BE2C (cell line): ENCODE measurements at regions not wholly inside any gene's neighbourhood (a gene's known extent, or its start where the extent isn't known, plus 50 kb on each side); places are given as distances from the start of the nearest gene placed in this dataset.

Experiments used
- DNase-seq: peaks from one replicate; pipeline ENCODE4 v3.0.0-alpha.2; 2020
- H3K27me3 ChIP-seq: fragments of 250-450 bp; sonication (Bioruptor Pico); 2 replicates; pipeline ENCODE4 v1.5.1; 2020; ENCODE audit warnings: mild to moderate bottlenecking
- H3K36me3 ChIP-seq: fragments of 250-450 bp; sonication (Bioruptor Pico); 2 replicates; pipeline ENCODE4 v1.5.1; 2020; ENCODE audit warnings: mild to moderate bottlenecking
- H3K4me1 ChIP-seq: fragments of 250-450 bp; sonication (Bioruptor Pico); 2 replicates; pipeline ENCODE4 v1.5.1; 2020
- H3K4me3 ChIP-seq: 2 replicates; pipeline ENCODE4 v1.5.1; 2011; ENCODE audit warnings: low read depth, low read length
- H3K9me3 ChIP-seq: fragments of 250-450 bp; sonication (Bioruptor Pico); 2 replicates; pipeline ENCODE4 v1.5.1; 2020
- TF ChIP-seq, protein P1 (sequence below): IDR thresholded peaks from 2 replicates; pipeline ENCODE4 v1.5.1; 2012; ENCODE audit warnings: mild to moderate bottlenecking, low read depth, low read length

GRCh38 chr7:8921807-8922206 is 488.4 kb downstream of the NXPH1 start:
- Histone ChIP-seq H3K27me3 (no peaks in the 10 kb centered on the region; the same call in 1 of the 2 replicates), H3K9me3 (no peaks in the 10 kb centered on the region), H3K36me3 (no peaks in the 10 kb centered on the region), H3K4me1 (peaks cover 5% of the 10 kb centered on the region; the same call in 1 of the 2 replicates), H3K4me3 (no peak overlapping the region)
- no peak for DNase-seq
- TF ChIP-seq, protein P1, sequence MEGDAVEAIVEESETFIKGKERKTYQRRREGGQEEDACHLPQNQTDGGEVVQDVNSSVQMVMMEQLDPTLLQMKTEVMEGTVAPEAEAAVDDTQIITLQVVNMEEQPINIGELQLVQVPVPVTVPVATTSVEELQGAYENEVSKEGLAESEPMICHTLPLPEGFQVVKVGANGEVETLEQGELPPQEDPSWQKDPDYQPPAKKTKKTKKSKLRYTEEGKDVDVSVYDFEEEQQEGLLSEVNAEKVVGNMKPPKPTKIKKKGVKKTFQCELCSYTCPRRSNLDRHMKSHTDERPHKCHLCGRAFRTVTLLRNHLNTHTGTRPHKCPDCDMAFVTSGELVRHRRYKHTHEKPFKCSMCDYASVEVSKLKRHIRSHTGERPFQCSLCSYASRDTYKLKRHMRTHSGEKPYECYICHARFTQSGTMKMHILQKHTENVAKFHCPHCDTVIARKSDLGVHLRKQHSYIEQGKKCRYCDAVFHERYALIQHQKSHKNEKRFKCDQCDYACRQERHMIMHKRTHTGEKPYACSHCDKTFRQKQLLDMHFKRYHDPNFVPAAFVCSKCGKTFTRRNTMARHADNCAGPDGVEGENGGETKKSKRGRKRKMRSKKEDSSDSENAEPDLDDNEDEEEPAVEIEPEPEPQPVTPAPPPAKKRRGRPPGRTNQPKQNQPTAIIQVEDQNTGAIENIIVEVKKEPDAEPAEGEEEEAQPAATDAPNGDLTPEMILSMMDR = no peak

DNA sequence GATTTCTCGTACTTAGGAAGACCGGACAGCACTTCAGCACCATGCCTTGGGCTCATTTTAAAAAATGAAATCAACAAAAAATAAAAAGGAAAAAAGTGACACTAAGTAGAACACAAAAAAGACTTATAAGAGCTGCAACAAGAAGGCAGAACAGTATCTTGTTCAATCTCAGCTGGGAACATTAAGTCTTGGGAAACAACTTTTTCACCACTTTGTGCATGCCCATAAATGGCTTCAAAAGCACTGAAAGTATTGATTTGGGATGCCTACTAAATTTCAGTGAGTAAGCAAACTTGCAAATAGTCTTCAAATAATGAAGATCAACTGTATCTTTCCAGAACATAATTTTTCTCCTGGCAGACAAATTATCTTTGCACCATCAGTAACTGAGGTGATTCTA is 489.3 kb downstream of the NXPH1 start:
- Histone ChIP-seq H3K4me3 (no peak overlapping the region), H3K9me3 (no peaks in the 10 kb centered on the region), H3K36me3 (no peaks in the 10 kb centered on the region), H3K27me3 (no peaks in the 10 kb centered on the region; the same call in 1 of the 2 replicates), H3K4me1 (peaks cover 5% of the 10 kb centered on the region; the same call in 1 of the 2 replicates)
- TF ChIP-seq, protein P1 = no peak
- DNase-seq = no peak

GRCh38 chr7:8923164-8923806 is 489.9 kb downstream of the NXPH1 start:
- H3K4me3 ChIP-seq = no peak overlapping the region
- H3K36me3 ChIP-seq = no peaks in the 10 kb centered on the region
- H3K4me1 ChIP-seq = peaks cover 5% of the 10 kb centered on the region; the same call in 1 of the 2 replicates
- H3K9me3 ChIP-seq = no peaks in the 10 kb centered on the region
- no peak for DNase-seq
- H3K27me3 ChIP-seq = no peaks in the 10 kb centered on the region; the same call in 1 of the 2 replicates
- TF ChIP-seq, protein P1 = no peak

DNA sequence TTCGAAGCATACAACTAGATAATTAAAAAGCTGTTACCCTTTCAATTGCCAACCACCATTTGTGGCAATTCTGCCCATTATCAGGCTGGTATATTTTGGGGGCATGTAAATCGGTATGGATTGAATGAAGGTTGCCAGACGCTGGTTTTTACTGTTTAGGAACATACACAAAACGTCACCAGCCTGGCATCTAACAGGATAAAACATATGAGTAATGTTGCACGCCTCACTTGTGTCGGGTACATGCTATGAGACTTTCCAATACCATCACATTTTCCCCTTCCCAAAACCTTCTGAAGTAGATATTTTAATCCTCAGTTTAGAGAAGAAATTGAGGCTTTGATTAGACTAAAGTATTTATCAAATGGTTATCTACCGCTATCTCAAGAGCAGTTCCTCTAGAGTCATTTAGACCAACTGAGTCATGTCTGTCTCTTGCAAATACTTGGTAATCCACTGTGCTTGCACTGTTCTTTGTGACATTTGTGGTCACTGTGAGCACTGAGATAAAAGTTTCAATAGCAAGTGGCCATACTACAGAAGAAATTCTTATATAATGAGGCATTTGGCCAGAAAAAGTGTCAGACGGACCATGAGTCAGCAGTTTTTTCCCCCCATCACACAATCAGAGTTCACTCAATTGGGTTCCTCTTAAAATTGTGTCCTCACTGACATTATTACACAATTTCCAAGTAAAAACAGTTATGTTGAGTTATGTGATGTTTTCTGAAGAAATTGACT is 498.7 kb downstream of the NXPH1 start:
- DNase-seq = no peak
- H3K4me1 ChIP-seq = no peaks in the 10 kb centered on the region
- H3K4me3 ChIP-seq = no peak overlapping the region
- H3K27me3 ChIP-seq = no peaks in the 10 kb centered on the region
- H3K9me3 ChIP-seq = no peaks in the 10 kb centered on the region
- TF ChIP-seq, protein P1 = no peak
- no peaks in the 10 kb centered on the region for H3K36me3 ChIP-seq

- H3K9me3 ChIP-seq = no peaks in the 10 kb centered on the region
- no peaks in the 10 kb centered on the region for H3K36me3 ChIP-seq
- TF ChIP-seq, protein P1 = no peak
- no peaks in the 10 kb centered on the region for H3K27me3 ChIP-seq
- H3K4me3 ChIP-seq = no peak overlapping the region
- no peak for DNase-seq
- no peaks in the 10 kb centered on the region for H3K4me1 ChIP-seq
These were observed 499.3 kb downstream of the NXPH1 start for GRCh38 chr7:8932751-8933150.

GRCh38 chr7:8937204-8937603 is 503.8 kb downstream of the NXPH1 start:
- Histone ChIP-seq H3K9me3 (no peaks in the 10 kb centered on the region), H3K4me1 (no peaks in the 10 kb centered on the region; the same call in 1 of the 2 replicates), H3K27me3 (no peaks in the 10 kb centered on the region), H3K4me3 (no peak overlapping the region), H3K36me3 (no peaks in the 10 kb centered on the region)
- DNase-seq = no peak
- TF ChIP-seq, protein P1 = no peak
